ENCODE measurements at regions not wholly inside any gene's neighbourhood (a gene's known extent, or its start where the extent isn't known, plus 50 kb on each side); places are given as distances from the start of the nearest gene placed in this dataset.

DNA sequence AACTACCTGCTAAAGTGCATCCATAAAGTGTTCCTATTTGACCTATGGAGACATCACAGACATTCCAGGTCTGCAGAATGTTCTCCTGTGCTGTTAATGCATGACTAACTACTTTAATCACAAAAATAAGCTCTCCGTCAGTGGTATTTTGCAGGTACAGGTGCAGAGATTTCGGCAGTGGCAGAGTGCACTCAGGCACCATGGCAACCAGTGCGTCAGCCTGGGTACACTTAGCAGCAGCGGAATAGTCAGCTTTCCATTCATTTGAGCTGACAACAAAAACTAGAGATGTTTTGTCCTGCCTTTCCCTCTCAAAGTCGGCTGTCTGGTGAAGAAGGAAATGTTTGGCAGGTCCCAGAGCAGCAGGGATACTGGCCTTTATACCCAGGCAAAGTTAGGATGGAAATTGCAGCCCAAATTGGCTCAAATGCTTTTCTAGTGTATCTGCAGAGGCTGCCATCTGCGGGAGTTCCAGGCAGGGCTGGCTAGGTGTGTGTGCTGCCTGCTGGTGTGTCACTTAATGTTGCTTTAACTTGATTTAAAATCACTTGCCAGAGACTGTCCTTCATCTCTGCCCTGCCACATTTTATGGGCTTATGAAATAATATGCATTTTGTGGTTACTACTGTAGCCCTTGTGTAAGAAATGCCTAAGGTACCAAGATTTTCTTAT lies 195.8 kb downstream of the RAP2A start:
- H3K27ac Mint-ChIP-seq = no peak overlapping the region
- no peak for DNase-seq (ENCODE audit: extremely low spot score, unreplicated experiment)
- no peaks in the 10 kb centered on the region for H3K9me3 Mint-ChIP-seq
- peaks cover 17% of the 10 kb centered on the region for H3K4me1 Mint-ChIP-seq (ENCODE audit: unreplicated experiment)
- H3K36me3 Mint-ChIP-seq = no peaks in the 10 kb centered on the region
- H3K4me3 Mint-ChIP-seq = no peak overlapping the region
- H3K27me3 Mint-ChIP-seq = peaks cover 9% of the 10 kb centered on the region
- TF ChIP-seq, protein P1, sequence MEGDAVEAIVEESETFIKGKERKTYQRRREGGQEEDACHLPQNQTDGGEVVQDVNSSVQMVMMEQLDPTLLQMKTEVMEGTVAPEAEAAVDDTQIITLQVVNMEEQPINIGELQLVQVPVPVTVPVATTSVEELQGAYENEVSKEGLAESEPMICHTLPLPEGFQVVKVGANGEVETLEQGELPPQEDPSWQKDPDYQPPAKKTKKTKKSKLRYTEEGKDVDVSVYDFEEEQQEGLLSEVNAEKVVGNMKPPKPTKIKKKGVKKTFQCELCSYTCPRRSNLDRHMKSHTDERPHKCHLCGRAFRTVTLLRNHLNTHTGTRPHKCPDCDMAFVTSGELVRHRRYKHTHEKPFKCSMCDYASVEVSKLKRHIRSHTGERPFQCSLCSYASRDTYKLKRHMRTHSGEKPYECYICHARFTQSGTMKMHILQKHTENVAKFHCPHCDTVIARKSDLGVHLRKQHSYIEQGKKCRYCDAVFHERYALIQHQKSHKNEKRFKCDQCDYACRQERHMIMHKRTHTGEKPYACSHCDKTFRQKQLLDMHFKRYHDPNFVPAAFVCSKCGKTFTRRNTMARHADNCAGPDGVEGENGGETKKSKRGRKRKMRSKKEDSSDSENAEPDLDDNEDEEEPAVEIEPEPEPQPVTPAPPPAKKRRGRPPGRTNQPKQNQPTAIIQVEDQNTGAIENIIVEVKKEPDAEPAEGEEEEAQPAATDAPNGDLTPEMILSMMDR (conservative IDR thresholded peaks at IDR 0.05) = no peak

DNA sequence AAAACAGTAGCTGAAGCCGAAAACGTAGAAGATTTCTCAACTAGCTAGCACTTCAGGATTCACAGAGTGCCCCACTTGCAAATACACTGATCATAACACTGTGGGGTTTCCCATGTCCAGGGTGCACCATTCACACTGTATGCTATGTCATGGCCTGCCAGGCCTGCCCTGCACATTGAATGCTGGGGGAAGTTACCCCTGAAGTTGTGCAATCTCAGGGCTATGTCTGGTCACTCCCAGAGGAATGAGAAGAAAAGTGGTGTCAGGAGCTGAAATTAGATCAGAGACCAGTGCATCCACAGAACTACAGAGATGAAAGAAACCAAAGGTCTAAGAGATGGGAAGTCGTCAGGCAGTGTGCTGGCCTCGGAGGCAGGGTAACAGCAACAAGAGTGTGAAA lies 196.8 kb downstream of the RAP2A start:
- no peaks in the 10 kb centered on the region for H3K36me3 Mint-ChIP-seq
- no peaks in the 10 kb centered on the region for H3K9me3 Mint-ChIP-seq
- DNase-seq (ENCODE audit: extremely low spot score, unreplicated experiment) = no peak
- peaks cover 17% of the 10 kb centered on the region for H3K4me1 Mint-ChIP-seq (ENCODE audit: unreplicated experiment)
- peaks cover 7% of the 10 kb centered on the region for H3K27me3 Mint-ChIP-seq
- no peak overlapping the region for H3K27ac Mint-ChIP-seq
- H3K4me3 Mint-ChIP-seq = no peak overlapping the region
- TF ChIP-seq, protein P1 (conservative IDR thresholded peaks at IDR 0.05) = no peak

DNA sequence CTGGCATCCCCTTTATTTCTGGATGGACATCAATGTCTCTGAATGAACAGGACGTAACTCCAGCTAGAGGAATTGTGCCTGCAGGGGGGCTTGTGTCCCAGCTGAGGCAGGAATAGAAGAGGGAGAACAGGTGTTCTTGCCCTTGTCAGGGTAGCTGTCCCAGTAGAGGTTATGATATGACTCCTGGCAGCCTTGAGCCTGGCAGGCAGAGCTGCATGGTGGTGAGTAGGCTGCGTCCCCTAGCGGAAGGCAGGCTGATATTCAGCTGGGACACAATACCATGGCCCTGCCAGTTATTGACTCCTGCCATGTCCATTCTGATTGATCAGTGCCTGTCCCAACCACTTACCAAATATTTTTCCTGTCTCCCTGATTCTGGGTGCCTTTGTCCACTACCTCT lies 197.2 kb downstream of the RAP2A start:
- peaks cover 17% of the 10 kb centered on the region for H3K4me1 Mint-ChIP-seq (ENCODE audit: unreplicated experiment)
- H3K27ac Mint-ChIP-seq = no peak overlapping the region
- no peak for DNase-seq (ENCODE audit: extremely low spot score, unreplicated experiment)
- H3K27me3 Mint-ChIP-seq = peaks cover 7% of the 10 kb centered on the region
- no peaks in the 10 kb centered on the region for H3K36me3 Mint-ChIP-seq
- TF ChIP-seq, protein P1 (conservative IDR thresholded peaks at IDR 0.05) = no peak
- no peak overlapping the region for H3K4me3 Mint-ChIP-seq
- H3K9me3 Mint-ChIP-seq = no peaks in the 10 kb centered on the region

DNA sequence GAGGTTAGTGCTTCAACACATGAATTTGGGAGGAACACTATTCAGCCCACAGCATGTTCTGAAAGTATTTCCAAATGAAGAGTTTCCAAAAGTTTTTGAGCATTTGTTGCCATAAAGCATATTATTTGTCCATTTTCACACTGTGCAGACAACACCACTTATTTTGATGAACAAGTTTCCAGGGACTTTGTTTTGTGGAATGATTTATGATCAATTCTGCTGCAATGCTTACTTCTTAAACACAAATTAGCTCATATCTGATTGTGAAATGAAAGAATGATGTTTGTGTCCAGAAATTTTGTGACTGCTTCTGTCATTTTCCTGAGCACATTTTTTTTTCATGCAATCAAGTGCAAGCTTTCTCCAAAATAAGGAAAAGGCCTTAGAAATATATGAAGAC lies 205.3 kb downstream of the RAP2A start:
- no peak overlapping the region for H3K4me3 Mint-ChIP-seq
- H3K4me1 Mint-ChIP-seq (ENCODE audit: unreplicated experiment) = no peaks in the 10 kb centered on the region
- no peaks in the 10 kb centered on the region for H3K9me3 Mint-ChIP-seq
- no peaks in the 10 kb centered on the region for H3K36me3 Mint-ChIP-seq
- no peaks in the 10 kb centered on the region for H3K27me3 Mint-ChIP-seq
- H3K27ac Mint-ChIP-seq = no peak overlapping the region
- TF ChIP-seq, protein P1 (conservative IDR thresholded peaks at IDR 0.05) = no peak
- no peak for DNase-seq (ENCODE audit: extremely low spot score, unreplicated experiment)

DNA sequence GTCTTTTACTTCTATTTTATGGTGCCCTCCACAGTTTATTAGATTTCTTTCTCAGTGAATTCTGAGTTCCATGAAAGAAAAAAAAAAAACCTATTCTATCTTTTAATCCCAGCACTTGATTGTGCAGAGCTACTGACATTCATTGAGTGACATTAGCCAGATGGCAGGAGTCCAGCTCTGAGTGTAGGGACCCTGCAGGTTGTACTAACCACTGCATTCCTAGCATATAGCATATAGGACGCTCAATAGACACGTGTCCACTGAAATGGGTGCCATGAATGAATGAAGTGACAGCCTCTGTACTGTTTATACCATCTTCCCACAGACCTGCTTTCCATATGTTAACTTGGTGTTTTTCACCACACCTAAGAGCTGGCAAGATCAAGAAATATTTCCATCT lies 206.3 kb downstream of the RAP2A start:
- TF ChIP-seq, protein P1 (conservative IDR thresholded peaks at IDR 0.05) = no peak
- no peak for DNase-seq (ENCODE audit: extremely low spot score, unreplicated experiment)
- H3K27me3 Mint-ChIP-seq = no peaks in the 10 kb centered on the region
- H3K36me3 Mint-ChIP-seq = no peaks in the 10 kb centered on the region
- no peaks in the 10 kb centered on the region for H3K9me3 Mint-ChIP-seq
- no peaks in the 10 kb centered on the region for H3K4me1 Mint-ChIP-seq (ENCODE audit: unreplicated experiment)
- H3K4me3 Mint-ChIP-seq = no peak overlapping the region
- H3K27ac Mint-ChIP-seq = no peak overlapping the region

All from type B pancreatic cell (in vitro differentiated cells).